ENCODE measurements at regions not wholly inside any gene's neighbourhood (a gene's known extent, or its start where the extent isn't known, plus 50 kb on each side); places are given as distances from the start of the nearest gene placed in this dataset.

GRCh38 chr13:34587576-34587975, 354.5 kb upstream of the NBEA start:
- TF ChIP-seq CTCF (IDR thresholded peaks at IDR 0.05) (no peak), POLR2A (IDR thresholded peaks at IDR 0.05) (no peak)

Measured in heart left ventricle (tissue), 13 donors.